Loucy (cell line): ENCODE measurements at regions not wholly inside any gene's neighbourhood (a gene's known extent, or its start where the extent isn't known, plus 50 kb on each side); places are given as distances from the start of the nearest gene placed in this dataset.

ENCODE experiments used
- H2AFZ ChIP-seq: fragments of 200-600 bp; sonication (generic); 2 replicates; pipeline ENCODE4 v1.6.0; 2016; ENCODE audit warnings: antibody characterized with exemption, mild to moderate bottlenecking, low read length, moderate library complexity
- H3F3A ChIP-seq: fragments of 200-600 bp; 2 replicates; pipeline ENCODE4 v1.6.0; 2016; ENCODE audit warnings: antibody characterized with exemption, low read depth, mild to moderate bottlenecking
- H3K27me3 ChIP-seq: fragments of 200-600 bp; sonication (generic); 2 replicates; pipeline ENCODE4 v1.6.1; 2014; ENCODE audit warnings: low read length, mild to moderate bottlenecking; ENCODE audit not compliant: insufficient read depth, poor library complexity, severe bottlenecking
- H3K36me3 ChIP-seq: fragments of 200-600 bp; sonication (generic); 2 replicates; pipeline ENCODE4 v1.6.1; 2016; ENCODE audit warnings: low read length; ENCODE audit not compliant: insufficient read depth
- H3K4me1 ChIP-seq: fragments of 200-600 bp; sonication (generic); 2 replicates; pipeline ENCODE4 v1.5.1; 2014; ENCODE audit warnings: low read length, mild to moderate bottlenecking; ENCODE audit not compliant: insufficient read depth, poor library complexity, severe bottlenecking
- H3K4me2 ChIP-seq: fragments of 200-600 bp; sonication (generic); 2 replicates; pipeline ENCODE4 v1.6.0; 2014; ENCODE audit warnings: antibody characterized with exemption, low read length, low read depth, mild to moderate bottlenecking; ENCODE audit not compliant: poor library complexity, severe bottlenecking
- H3K4me3 ChIP-seq: fragments of 200-600 bp; sonication (generic); 2 replicates; pipeline ENCODE4 v1.5.1; 2014; ENCODE audit warnings: low read length, mild to moderate bottlenecking, mixed read lengths; ENCODE audit not compliant: poor library complexity, severe bottlenecking
- H3K79me2 ChIP-seq: fragments of 200-600 bp; sonication (generic); 2 replicates; pipeline ENCODE4 v1.6.1; 2014; ENCODE audit warnings: low read length; ENCODE audit not compliant: insufficient read depth
- H3K9ac ChIP-seq: fragments of 200-600 bp; sonication (generic); 2 replicates; pipeline ENCODE4 v1.6.0; 2014; ENCODE audit warnings: mild to moderate bottlenecking, low read depth, low read length, moderate library complexity; ENCODE audit not compliant: poor library complexity, severe bottlenecking
- H3K9me2 ChIP-seq: fragments of 200-600 bp; sonication (generic); replicated peaks from 2 replicates; pipeline ENCODE4 v1.6.1; 2016; ENCODE audit warnings: low read depth, low read length, mixed read lengths
- H3K9me3 ChIP-seq: fragments of 200-600 bp; sonication (generic); 2 replicates; pipeline ENCODE4 v1.6.1; 2014; ENCODE audit warnings: mild to moderate bottlenecking, antibody characterized with exemption, low read length, low read depth; ENCODE audit not compliant: insufficient read depth
- H4K20me1 ChIP-seq: fragments of 200-600 bp; sonication (generic); 2 replicates; pipeline ENCODE4 v1.6.0; 2014; ENCODE audit warnings: antibody characterized with exemption, low read length, mild to moderate bottlenecking; ENCODE audit not compliant: insufficient read depth, poor library complexity, severe bottlenecking
- CTCF ChIP-seq: fragments of 200-600 bp; sonication (generic); conservative IDR thresholded peaks from 2 replicates; pipeline ENCODE4 v1.5.1; 2014; ENCODE audit warnings: mild to moderate bottlenecking, antibody characterized with exemption, low read length
- EZH2phosphoT487 ChIP-seq: fragments of 200-600 bp; IDR thresholded peaks from 2 replicates; pipeline ENCODE4 v1.6.1; 2018; ENCODE audit warnings: antibody characterized with exemption, mild to moderate bottlenecking, moderate library complexity, borderline replicate concordance

- Histone ChIP-seq H3K27me3 (no peaks in the 10 kb centered on the region), H3K79me2 (no peaks in the 10 kb centered on the region), H3K9me2 (no peaks in the 10 kb centered on the region), H4K20me1 (no peaks in the 10 kb centered on the region), H3K36me3 (no peaks in the 10 kb centered on the region), H3K9me3 (no peaks in the 10 kb centered on the region; the same call in 1 of the 2 replicates), H3K4me2 (no peak overlapping the region), H3K4me1 (no peaks in the 10 kb centered on the region), H2AFZ (no peak overlapping the region), H3F3A (no peaks in the 10 kb centered on the region), H3K9ac (no peak overlapping the region), H3K4me3 (no peak overlapping the region)
- TF ChIP-seq CTCF (no peak), EZH2phosphoT487 (no peak)
These were observed 399.0 kb upstream of the ARRDC4 start for GRCh38 chr15:97561529-97561928.

- Histone ChIP-seq H3K79me2 (no peaks in the 10 kb centered on the region), H3K9me3 (no peaks in the 10 kb centered on the region; the same call in 1 of the 2 replicates), H3K36me3 (no peaks in the 10 kb centered on the region), H3K4me2 (no peak overlapping the region), H3K9me2 (no peaks in the 10 kb centered on the region), H3K27me3 (no peaks in the 10 kb centered on the region), H3K4me1 (no peaks in the 10 kb centered on the region), H2AFZ (no peak overlapping the region), H4K20me1 (no peaks in the 10 kb centered on the region), H3F3A (no peaks in the 10 kb centered on the region), H3K9ac (no peak overlapping the region), H3K4me3 (no peak overlapping the region)
- TF ChIP-seq CTCF = no peak
- TF ChIP-seq EZH2phosphoT487 = no peak
These were observed 397.0 kb upstream of the ARRDC4 start for GRCh38 chr15:97563516-97563915.

- no peaks in the 10 kb centered on the region for H3K9me2 ChIP-seq
- H3K4me2 ChIP-seq = no peak overlapping the region
- no peak for TF ChIP-seq CTCF
- TF ChIP-seq EZH2phosphoT487 = no peak
These were observed 393.5 kb upstream of the ARRDC4 start for GRCh38 chr15:97566961-97567360.

More at GRCh38 chr15:97566961-97567360, 393.5 kb upstream of the ARRDC4 start:
- Histone ChIP-seq H2AFZ (no peak overlapping the region), H3F3A (no peaks in the 10 kb centered on the region), H3K4me1 (no peaks in the 10 kb centered on the region), H3K9me3 (no peaks in the 10 kb centered on the region; the same call in 1 of the 2 replicates), H3K36me3 (no peaks in the 10 kb centered on the region), H3K79me2 (no peaks in the 10 kb centered on the region), H3K9ac (no peak overlapping the region), H3K27me3 (no peaks in the 10 kb centered on the region), H4K20me1 (no peaks in the 10 kb centered on the region), H3K4me3 (no peak overlapping the region)
